ENCODE measurements at regions not wholly inside any gene's neighbourhood (a gene's known extent, or its start where the extent isn't known, plus 50 kb on each side); places are given as distances from the start of the nearest gene placed in this dataset.
"Not testable (repeated sequence)": the region's sequence is repeated elsewhere in the genome, so short reads cannot be mapped to it uniquely, and the experiment has no call there.

DNA sequence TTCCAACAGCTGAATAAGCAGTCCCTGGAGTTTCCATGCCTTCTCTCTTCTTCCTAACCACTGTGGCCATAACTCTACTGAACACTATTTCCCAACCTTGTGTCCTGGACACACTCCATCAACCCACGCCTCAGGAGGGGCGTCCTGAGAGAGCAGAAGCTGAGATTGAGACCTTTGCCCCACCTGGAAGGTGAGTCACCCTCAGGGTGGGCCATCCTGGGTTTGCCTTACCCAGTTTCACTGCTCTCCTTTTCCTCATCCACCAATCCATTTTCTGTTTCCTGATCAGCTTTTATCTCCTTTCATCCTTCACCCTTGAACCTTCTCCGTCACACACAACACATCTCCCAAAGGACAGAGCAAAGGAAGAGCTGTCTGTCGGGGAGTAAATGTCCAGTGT lies 91.4 kb downstream of the TMEM130 start:
- no peak for DNase-seq

DNA sequence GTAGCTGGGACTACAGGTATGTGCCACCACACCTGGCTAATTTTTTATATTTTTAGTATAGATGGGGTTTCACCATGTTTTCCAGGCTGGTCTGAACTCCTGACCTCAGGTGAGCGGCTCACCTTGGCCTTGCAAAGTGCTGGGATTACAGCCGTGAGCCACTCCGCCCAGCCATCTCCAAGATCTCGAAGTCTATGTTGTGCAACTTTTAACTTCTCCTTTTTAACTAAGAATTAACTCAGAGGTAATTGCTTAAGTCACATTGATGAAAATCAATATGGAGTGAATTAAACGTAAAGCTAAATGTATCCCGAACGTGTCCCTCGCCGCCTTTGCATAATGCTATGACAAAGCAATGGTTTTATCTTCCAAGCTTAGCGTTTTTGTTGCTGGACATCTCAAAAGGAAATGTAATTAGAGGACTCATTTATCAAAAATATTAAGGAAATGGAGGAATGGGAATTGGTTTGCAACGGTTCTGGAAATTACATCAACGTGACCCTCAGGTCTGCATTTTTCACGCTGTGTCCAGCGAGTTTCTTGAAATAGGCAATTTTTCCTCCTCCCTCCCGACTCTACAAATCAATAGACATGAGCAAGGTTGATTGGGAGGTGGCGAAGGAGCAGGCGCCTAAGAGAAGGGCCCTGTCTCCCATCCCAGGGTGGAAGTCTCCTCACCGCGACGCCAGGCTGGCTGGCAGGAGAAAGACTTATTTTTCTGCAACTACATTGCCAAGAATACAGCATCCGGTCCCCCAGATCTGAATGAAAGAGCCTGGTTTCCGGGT lies 89.8 kb downstream of the TMEM130 start:
- DNase-seq = no peak

- DNase-seq = no peak
These were observed 85.5 kb downstream of the TMEM130 start for GRCh38 chr7:98784216-98784785.

DNA sequence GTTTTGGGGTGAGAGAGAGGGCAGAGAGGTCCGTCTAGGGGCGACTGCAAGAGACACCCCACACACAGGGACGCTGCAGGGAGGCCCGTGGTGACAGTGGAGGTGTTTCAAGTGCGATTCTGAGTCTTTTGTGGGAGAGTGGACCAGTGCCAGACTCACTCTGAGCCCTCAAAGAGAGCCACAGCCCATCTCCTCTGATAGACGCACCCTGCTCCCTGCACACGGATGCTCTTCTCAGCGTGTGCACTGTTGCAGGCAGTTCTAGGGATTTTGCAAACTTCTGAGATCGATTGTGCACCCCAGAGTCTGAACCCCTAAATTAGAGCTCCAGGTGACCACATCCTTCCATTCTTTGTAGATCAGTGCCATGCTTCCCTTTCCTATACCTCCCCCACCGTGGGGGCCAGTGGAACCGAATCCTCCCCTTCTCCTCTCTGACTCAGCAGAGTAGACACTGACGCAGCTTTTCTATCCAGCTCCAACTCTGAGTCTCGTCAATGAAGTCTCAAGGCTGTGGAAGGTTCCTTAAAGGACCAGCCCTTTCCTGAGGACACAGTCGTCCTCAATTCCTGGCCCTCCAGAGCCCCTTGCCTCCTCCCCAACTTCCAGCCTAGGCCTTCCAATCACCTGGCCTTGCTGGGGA lies 83.8 kb downstream of the TMEM130 start:
- DNase-seq = no peak

GRCh38 chr7:98788966-98789365 lies 80.8 kb downstream of the TMEM130 start:
- no peak for DNase-seq

DNA sequence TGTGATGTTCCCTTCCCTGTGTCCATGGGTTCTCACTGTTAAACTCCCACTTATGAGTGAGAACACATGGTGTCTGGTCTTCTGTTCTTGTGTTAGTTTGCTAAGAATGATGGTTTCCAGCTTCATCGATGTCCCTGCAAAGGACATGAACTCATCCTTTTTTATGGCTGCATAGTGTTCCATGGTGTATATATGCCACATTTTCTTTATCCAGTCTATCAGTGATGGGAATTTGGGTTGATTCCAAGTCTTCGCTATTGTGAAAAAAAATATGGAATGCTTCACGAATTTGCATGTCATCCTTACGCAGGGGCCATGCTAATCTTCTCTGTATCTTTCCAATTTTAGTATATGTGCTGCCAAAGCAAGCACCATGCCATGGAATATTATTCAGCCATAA lies 75.4 kb downstream of the TMEM130 start:
- not testable (repeated sequence) for DNase-seq

- DNase-seq = peak; percentile 76
These were observed 73.9 kb downstream of the TMEM130 start for GRCh38 chr7:98795741-98796493.

Data from activated CD4-positive, alpha-beta T cell treated with anti-CD3 and anti-CD28 coated beads, Interleukin-10, Interleukin-2, amounts not matched to agents 100 ng/mL and 50 ng/mL, durations not matched to agents 16 hours and 8 hours (primary cell).